ENCODE measurements at regions not wholly inside any gene's neighbourhood (a gene's known extent, or its start where the extent isn't known, plus 50 kb on each side); places are given as distances from the start of the nearest gene placed in this dataset.
"Not testable (repeated sequence)": the region's sequence is repeated elsewhere in the genome, so short reads cannot be mapped to it uniquely, and the experiment has no call there.

DNA sequence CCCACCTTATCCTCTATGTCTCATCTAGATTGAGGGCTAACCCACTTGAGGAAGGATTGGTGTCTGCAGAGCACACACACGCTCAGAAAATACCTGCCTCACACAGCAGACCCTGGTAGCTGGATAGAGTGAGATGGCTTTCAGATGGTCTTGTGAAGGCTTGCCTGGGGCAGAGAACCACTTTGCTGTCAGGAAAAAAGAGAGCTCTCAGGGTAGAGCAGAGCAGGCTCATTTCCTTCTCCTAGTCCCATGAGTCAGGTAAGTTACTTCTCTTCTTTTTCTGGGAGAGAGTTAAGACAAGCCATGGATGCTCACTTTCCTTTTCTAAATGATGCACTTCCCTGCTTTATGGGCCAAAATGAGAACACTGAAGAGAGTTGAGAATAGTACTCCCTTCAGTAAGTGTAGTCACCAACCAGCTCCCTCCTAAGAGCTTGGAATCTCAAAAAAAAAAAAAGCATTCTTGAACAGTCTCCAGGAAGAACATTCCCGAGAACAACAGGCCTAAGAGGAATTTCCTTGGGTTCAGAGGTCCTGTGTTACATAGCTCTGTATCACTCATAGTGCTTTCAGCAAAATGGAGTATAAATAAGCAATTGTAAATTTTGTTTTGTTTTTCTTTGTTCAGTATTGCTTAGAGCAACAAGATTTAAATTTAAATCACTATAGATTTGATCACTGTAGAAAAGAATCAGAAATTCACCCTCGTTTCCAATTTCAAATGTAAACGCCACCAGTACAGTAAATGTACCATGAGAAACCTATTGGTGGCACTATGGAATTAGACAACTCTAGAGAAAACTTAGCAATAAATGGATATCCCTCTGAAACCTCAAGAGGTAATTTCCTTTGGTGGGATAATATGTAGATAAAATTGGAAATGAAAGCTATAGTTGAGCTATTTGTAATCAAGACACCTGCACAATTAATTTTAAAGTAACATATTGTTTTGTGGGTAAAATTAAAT, 530.3 kb downstream of the RFPL4B start:
- DNase-seq: no peak

DNA sequence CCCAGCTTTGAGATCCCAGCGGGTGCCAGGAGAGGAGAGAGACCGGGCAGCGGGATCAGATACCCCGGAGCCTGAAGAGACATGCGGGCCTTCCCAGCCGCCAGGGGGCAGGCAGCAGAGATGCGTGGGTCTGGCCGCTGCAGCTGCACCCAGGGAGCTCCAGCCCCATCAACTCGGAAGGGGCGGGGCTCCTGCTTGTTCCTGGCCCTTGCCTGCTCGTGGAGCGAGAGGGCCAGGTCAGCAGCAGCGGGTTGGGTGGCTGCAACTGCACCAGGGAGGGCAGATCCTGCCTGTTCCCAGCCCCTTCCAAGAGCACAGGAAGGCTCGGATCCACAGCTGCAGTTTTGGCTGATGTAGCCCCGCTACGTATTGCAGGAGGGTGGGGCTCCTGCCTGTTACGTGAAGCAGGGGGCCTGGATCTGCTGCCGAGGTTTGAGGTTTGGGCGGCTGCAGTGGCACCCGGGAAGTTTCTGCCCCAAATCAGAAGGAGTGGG, 532.8 kb downstream of the RFPL4B start:
- no peak for DNase-seq

DNA sequence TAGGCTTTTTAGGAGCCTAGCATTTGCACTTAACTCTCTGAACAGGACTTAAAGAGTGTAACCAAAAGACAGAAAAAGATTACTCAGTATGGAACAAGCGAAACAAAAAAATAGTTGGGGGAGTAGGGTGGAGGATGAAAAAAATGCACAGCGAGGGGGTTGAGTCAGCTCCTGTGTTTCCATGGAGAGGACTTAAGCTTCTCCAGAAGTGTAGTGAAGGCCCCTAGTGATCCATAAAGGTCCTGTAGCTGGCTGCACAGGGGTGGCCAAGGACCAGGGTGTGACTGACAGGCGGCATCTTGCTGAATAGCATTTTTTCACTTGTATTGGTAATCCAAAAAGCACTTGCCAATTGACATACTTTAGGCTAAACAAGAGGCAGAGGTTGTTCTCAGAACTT, 533.9 kb downstream of the RFPL4B start:
- no peak for DNase-seq

DNA sequence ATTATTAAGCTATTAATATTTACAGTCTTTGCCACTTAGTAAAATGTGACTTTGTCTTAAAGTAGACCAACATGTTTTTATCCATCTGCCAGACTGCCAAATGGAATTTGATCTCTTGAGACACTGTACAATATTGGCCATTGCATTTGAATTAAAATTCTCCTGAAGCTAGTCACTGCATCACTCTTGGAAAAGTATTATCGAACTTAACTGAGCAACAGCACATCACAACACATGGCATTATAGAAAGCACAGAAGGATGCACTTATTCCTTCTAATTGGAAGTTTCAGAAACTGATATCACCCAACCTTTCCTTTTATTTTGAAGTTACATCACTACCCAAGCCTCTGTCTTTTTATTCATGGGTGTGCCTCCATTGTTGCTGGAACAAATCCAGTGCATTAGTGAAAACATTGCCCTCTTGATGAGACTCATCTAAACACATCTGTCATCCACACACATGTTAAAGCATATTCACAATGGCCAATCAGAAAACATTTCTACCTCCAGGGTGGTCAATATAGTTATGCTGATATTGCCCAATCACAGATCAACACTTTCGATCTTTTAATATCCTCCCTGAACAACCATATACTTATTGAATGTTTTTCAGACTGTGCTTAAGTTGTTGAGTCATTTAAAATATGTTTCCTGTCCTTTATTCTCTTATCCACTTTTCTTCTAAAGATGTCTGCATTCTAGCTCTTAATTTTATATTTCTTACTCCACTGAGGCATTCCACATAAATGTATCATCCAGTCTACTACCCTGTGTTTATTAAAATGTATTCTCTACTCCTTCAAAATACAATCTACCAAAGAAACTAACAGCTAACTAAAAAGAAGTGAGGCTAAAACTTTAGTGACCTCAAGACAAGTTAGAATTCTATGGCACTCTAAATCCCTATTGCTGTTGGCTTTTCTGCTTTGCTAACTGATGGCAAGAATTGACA, 535.0 kb downstream of the RFPL4B start:
- DNase-seq: no peak

DNA sequence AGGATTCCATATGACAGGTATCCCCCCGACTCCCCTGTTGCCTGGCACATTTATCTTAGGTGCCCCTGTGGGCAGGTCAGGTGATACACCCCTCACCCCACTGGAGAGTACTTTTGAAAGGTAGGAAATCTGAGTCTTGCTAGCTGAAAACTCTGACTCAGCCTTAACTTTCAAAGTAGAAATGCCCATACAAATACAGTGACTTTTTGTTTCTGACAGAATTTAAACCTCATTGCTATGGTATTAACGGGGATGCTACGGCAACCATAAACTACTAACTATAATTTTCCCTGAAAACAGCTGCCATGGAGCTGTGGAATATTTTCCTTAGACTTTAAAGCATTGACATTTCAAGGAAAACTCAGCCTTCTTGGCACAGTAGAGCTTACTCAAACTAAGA, 536.0 kb downstream of the RFPL4B start:
- no peak for DNase-seq

DNA sequence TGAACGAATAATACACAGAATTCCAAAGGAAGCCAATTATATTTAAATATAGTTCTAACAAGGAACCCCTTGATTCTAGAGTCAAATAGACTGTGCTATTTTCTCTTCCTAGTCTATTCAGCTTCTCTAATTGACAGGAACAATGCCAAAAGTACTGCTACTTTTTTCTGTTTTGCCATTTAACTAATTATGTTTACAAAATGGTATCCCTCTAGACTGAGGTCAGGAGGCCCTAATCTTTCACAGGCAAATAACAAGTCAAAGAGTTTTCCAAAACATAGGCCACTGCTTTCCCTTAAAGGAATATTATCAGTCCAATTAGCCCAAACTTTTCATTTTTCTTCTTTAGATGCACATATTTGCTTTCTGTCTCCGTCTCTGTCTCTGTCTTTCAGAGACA, 539.3 kb downstream of the RFPL4B start:
- no peak for DNase-seq

DNA sequence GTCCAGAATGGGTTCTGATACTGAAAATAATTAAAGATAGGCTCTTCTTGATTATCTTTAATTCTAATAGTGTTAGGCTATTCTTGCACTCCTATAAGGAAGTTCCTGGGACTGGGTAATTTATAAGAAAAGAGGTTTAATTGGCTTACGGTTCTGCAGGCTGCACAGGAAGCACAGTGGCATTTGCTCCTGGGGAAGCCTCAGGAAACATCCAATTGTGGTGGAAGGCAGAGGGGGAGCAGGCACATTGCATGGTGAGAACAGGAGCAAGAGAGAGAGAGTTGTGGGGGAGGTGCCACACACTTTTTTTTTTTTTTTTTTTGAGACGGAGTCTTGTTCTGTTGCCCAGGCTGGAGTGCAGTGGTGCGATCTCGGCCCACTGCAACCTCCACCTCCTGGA, 540.3 kb downstream of the RFPL4B start:
- not testable (repeated sequence) for DNase-seq

DNA sequence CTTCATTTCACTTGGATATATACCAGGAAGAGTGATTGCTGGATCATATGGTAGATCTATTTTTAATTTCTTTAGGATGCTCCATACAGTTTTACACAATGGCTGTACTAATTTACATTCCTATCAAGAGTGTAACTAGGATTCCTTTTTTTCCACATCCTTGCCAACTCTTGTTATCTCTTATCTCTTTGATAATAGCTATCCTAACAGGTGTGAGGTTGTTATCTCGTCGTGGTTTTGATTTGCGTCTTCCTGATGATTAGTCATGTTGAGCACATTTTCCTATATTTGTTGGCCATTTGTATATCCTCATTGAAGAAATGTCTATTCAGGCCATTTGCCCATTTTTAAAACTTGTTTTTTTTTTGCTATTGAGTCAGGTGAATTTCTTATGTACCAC, 552.4 kb downstream of the RFPL4B start:
- no peak for DNase-seq

DNA sequence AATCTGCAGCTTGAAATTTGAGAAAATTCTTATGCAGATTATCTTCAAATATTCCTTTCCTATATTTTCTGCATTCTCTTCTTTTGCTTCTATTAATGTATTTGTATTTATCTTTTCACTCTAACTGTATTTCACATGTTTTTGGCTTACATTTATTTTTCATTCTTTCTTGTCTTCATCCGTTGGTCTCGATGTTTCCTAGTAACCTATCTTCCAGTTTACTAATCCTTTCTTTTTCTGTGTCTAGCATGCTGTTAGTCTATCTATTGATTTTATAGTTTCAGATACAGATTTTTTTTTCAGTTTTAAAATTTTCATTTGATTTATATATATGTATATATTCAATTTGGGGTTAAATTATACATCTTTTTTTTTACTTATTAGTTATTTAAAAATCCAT, 556.2 kb downstream of the RFPL4B start:
- DNase-seq: no peak

DNA sequence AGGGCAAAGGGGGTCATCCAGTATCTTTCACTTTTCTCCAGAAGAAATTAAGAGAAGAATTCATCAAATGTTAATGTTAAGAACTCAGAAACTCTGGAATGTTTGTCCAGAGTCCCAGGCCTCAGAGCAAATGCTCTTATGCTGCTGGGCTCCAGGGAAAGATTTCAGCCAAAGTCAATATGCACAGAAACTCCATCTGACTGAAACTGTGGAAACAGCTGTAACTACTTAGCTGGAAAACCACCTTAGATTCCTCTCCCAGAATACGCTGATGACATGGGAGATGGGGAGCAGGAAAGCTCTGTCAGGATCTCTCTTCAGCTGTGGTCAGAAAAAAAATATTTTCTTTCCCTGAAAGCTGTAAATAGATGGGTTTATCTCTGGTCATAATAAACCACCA, 559.6 kb downstream of the RFPL4B start:
- peak; percentile 90 for DNase-seq

DNA sequence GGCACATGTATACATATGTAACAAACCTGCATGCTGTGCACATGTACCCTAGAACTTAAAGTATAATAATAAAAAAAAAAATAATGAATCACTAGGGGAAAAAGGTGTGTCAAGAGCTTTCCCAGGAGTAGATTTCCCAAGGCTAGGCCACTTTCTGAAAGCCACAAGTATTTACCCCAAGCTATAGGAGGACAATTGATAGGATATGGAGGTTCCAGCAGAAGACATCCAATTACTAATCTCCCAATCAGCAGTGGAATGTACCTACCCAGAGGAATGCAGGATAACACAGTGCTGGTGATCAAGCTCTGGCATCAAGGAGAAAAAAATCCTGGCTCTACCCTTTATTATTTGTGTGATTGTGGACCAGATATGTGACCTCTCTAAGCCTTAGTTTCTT, 562.7 kb downstream of the RFPL4B start:
- no peak for DNase-seq

DNA sequence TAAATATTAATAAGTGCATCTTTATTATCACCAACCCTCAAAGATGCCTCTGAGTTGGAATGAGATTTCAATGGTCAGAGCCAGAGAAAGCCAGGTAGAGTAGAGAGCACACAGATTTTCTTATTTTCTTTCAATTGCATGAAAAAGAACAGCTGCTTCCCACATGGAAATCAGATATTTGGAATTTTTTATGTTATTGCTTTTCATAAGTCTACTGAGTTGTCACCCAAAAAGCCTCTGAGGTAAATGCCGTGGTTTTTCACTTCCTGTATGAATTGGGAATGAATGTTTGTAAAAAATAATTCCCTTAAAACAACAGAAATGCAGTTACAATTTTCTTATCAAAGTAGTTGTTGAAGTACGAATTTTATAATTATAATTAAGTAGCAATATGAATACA, 563.1 kb downstream of the RFPL4B start:
- no peak for DNase-seq

DNA sequence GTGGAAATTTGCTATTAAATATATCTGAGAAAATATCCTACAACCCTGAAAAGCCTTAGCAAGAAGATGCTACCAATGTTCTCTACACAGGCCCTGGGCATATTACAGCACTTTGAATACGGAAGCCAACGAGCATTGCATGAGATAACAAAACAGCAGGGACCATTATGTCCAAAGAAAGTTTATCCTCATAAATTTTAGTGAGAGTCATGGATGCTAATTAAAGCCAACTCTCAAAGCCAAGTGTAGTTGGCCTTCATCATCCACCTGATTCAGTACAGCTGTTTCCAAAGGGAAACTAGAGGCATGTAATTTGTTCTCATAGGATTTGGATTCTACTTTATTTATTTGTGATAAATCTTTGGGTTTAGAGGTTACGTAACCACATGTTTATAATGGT, 564.8 kb downstream of the RFPL4B start:
- DNase-seq: peak; percentile 63

DNA sequence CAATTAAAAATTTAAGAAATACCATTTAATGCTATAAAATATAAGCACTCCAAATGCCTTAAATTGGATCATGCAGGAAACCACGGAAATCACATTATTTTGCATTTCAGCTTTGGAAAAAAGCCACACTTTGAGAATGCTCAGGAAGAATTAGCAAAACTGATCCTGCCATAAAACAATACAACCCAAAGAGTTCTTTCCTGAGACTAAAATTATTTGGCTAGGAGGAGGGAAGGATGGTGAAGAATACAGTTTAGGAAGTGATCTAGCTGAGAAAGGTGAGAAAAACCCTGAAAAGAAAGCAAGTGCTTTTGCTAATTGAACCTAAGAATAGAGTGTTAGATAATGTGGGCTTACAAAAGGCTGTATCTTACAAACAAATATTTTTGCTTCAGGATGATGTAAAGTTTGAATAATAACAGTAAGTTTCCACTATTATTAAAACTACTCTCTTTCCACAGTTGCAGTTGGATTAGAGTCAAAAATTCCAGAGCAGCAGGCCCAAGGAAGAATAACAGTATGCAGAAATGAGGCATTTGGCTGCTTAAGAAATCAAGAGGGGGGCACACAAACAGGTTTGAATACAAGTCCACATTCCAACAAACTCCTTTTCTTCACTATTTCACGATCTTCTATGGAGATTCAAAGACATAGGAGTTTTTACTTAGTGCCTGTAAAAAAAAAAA, 565.4 kb downstream of the RFPL4B start:
- peak; percentile 65 for DNase-seq

DNA sequence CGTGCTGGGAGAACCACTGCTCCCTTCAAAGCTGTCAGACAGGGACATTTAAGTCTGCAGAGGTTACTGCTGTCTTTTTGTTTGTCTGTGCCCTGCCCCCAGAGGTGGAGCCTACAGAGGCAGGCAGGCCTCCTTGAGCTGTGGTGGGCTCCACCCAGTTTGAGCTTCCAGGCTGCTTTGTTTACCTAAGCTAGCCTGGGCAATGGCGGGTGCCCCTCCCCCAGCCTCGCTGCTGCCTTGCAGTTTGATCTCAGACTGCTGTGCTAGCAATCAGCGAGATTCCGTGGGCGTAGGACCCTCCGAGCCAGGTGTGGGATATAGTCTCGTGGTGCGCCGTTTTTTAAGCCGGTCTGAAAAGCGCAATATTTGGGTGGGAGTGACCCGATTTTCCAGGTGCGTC, 572.6 kb downstream of the RFPL4B start:
- not testable (repeated sequence) for DNase-seq

DNA sequence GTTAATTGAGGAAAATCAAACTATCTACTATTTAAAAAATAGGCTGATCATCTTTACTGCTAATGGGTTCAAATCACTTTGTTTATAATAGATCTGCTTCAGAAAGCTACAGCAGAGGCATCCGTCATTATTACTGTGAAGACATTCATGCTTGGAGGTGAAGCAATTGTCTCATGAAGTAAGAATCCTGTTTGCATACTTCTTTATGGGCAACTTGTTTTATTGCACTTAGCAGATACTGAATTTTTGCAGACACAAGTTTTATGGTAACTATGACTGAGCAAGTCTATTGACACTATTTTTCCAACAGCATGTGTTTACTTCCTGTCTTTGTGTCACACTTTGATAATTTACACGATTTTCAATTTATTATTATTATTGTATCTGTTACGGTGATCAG, 573.9 kb downstream of the RFPL4B start:
- no peak for DNase-seq

DNA sequence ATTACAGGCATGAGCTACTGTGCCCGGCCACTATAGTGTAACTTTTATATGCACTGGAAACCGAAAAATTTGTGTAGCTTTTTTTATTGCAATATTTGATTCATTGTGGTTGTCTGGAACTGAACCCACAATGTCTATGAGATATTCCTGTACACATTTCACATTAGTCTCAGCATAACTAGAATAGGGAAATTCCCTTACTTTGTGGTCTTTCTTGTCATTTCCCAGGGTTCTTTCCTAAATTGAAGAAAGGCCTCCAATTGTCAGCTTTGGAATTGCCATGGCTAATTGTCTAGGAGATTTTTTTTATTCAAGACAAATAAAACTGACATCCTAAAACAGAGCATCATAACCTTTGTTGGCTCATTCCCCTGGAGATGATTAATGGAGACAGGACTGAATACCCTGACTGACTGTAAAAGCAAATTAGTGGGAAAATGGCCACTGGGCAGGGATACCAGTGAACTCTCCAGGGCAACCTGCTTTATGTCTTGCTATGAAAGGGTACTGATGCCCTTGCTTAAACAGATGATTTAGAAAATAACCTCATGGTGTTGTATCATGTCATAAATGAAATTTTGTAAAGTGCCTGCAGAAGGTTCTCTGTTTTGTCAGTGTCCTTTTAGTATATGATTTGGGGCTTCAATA, 576.9 kb downstream of the RFPL4B start:
- no peak for DNase-seq

DNA sequence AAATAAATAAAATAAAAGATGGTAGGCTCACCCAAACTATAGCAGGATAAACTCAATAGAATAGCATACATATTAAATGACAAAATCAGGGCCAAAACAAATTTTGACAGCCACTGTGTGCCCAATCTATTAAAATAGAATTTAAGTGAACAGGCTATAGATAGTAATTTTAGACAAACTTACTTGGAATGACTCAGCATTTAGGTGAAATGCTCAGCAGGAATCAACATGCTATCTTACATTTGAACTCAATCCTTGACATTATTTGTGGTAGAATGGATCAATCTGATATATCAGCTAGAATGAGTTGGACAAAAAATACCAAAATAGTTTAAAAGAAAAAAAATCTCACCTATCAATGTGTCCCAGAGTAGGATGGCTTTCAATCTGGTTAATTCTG, 578.6 kb downstream of the RFPL4B start:
- DNase-seq: no peak

DNA sequence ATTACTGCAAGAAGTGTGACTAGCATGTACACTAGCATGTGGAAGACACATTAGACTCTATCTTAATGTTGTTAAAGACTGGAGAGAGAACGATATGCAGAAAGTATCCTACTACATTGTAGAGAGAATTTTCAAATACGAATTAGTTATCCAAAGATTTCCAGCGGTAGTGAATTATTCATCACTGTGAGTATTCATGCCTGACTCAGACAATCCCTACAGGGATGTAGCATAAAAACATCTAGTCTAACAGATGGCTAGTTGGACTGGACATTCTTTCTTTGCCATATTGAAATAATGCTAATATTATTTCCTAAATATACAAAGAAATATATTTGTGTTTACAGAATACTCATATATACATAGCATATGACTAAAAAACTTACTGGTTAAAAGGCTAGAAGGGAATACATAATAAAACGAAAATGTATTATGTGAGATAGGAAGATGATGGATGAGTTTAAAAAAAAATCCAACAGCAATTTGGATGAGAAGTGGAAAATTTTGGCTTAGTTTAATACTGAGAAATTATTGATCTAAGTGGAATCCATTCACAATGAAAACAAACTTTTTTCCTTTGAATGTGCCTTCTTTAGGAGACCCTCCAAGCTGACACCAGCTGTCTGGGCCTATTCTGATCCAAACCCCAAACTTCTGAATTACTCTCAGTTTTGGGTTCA, 580.7 kb downstream of the RFPL4B start:
- peak; percentile 57 for DNase-seq

DNA sequence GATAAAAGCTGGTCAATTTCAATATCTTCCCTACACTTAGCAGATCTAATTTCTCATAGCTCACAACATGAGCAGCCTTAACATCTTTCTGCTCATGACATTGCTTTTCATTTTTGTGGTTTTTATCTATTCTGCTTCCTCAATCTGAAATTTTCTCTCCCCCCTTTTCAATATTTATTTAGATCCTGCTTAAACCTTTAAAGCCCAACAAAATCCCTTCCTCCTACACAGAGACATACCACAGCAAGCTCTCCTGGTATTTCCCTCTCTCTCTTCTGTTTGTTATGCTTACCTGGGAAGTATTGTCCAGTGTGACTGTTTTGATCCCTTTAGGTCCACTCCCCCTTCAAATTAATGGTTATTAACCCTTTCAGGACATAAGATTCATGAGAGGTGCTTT, 582.5 kb downstream of the RFPL4B start:
- DNase-seq: no peak

DNA sequence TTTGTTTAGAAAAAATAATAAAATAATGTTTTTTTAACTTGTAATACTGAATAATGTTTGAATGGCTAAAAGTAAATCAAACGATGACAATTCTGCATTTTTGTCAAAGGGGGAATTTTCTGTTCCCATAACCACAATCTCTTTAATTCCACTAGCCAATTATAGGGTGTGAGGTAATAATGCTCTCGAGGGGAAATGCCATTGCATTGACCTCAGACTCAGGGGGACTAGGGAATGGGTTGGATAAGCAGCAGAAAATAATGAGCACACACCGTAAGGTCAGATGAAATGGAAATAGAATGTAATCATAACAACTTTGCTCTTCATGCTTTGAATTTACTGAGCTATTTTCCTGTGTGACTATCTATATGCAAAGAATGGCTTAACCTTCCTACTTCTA, 584.7 kb downstream of the RFPL4B start:
- DNase-seq: no peak

Data from muscle of arm (tissue), 1 donor.